ENCODE measurements at regions not wholly inside any gene's neighbourhood (a gene's known extent, or its start where the extent isn't known, plus 50 kb on each side); places are given as distances from the start of the nearest gene placed in this dataset.

DNA sequence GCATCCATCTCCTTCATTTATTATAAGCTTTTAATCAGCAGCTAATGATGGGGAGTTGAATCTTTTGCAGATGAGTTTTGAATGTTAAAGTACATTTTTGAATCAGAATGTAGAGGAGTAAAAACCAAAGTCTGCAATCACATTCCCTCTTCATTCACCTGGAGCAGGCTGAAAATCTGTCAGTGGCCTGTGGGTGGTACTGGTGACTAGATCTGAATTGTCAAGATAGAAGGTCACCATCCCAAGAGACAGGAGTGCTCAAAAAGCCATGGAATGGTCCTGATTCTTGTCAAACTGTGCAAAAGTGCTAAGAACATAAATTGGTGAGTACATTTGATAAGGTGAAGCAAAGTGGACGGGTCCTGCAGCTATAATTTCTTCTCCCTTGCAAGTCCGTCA is 881.3 kb upstream of the NR2F2 start:
- Histone ChIP-seq H3K9ac (ENCODE audit: low read depth, low read length) (no peak overlapping the region), H3K27me3 (ENCODE audit: control insufficient read depth, insufficient read depth, low read length) (no peaks in the 10 kb centered on the region), H3K4me1 (ENCODE audit: control insufficient read depth, insufficient read depth, low read length) (no peaks in the 10 kb centered on the region), H3K27ac (ENCODE audit: low read depth, low read length) (no peak overlapping the region), H3K4me3 (ENCODE audit: low read depth, low read length) (no peak overlapping the region), H3K36me3 (ENCODE audit: control insufficient read depth, insufficient read depth, low read length) (no peaks in the 10 kb centered on the region), H3K9me3 (ENCODE audit: control insufficient read depth, insufficient read depth, low read length) (no peaks in the 10 kb centered on the region)

DNA sequence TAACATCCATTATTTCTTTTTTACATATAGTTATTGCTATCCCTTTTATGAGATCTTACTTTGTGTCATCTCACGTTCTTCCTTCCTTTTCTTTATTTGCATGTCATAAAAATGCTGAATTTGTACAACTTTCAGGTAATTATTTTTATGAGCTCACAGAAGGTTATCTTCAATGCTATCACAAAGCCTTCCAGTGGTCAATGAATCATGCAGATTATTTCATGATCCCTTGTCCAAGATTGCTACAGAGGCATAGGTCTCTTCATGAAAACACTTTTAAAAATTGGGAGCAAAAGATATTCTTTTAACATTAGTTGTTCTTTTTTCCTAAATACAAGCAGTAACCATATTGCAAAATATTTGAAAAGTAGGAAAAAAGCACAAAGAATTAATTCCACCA is 880.1 kb upstream of the NR2F2 start:
- H3K4me1 ChIP-seq (ENCODE audit: control insufficient read depth, insufficient read depth, low read length), result no peaks in the 10 kb centered on the region
- no peaks in the 10 kb centered on the region for H3K27me3 ChIP-seq (ENCODE audit: control insufficient read depth, insufficient read depth, low read length)
- no peak overlapping the region for H3K9ac ChIP-seq (ENCODE audit: low read depth, low read length)
- no peaks in the 10 kb centered on the region for H3K36me3 ChIP-seq (ENCODE audit: control insufficient read depth, insufficient read depth, low read length)
- H3K27ac ChIP-seq (ENCODE audit: low read depth, low read length), result no peak overlapping the region
- no peaks in the 10 kb centered on the region for H3K9me3 ChIP-seq (ENCODE audit: control insufficient read depth, insufficient read depth, low read length)
- no peak overlapping the region for H3K4me3 ChIP-seq (ENCODE audit: low read depth, low read length)

DNA sequence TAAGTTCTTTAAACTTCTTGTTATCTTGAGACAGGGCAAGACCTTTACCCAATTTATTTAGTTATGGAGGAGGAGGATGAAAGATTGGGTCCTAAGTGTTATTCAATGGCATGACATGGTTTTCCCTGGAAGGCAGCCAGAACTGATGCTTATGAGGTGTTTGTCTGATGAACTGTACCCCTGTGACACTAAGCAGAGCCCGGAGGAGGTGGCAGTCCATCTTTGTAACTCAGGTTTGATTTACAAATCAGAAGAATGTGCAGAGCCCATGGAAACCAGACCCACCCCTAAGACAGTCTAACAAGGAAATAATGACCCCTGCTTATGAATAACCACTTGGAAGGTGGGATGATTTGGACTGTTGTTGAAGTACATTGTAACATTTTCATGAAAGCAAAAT is 878.6 kb upstream of the NR2F2 start:
- Histone ChIP-seq H3K9ac (ENCODE audit: low read depth, low read length) (no peak overlapping the region), H3K36me3 (ENCODE audit: control insufficient read depth, insufficient read depth, low read length) (no peaks in the 10 kb centered on the region), H3K27me3 (ENCODE audit: control insufficient read depth, insufficient read depth, low read length) (no peaks in the 10 kb centered on the region), H3K4me3 (ENCODE audit: low read depth, low read length) (no peak overlapping the region), H3K4me1 (ENCODE audit: control insufficient read depth, insufficient read depth, low read length) (no peaks in the 10 kb centered on the region; the same call in 1 of the 2 replicates), H3K27ac (ENCODE audit: low read depth, low read length) (no peak overlapping the region), H3K9me3 (ENCODE audit: control insufficient read depth, insufficient read depth, low read length) (no peaks in the 10 kb centered on the region)

DNA sequence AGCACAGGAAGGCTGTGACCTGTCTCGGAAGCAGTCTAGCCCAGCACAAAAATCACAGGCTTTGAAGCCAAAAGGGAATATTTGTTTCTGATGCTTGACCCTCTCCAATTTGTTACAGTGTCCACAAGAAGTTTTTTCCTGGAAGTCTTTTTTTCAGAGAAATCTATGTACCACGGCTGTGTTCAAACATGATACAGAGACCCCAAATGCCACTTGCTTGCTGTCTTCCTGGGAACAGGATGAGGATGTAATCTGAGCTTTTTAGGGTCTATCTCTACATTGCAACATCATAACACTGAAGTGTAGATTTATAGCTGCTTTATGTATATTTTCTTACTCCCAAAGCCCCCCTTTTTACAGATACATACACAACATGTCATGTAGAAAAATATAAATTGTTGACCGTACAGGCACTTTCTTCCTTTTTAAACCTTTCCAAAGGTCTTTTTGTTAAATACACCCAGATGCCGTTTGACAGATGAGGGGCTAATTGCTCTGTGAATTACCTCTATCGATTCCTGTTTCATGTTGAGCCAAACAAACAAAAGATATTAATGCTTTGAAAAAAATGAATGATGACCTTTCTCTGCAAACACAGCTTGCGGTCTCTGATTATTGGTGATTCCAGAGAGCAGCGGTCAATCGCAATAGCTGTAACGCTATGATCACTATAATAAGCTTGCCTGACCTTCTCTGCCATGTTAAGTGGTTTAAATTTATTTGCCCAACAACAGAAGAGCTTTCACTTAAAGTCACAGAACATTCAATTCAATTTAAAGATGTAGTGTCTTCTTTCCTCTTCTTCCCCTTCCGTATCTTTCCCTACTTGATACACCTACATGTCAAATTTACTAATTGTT is 875.9 kb upstream of the NR2F2 start:
- Histone ChIP-seq H3K27ac (ENCODE audit: low read depth, low read length) (no peak overlapping the region), H3K9me3 (ENCODE audit: control insufficient read depth, insufficient read depth, low read length) (no peaks in the 10 kb centered on the region), H3K9ac (ENCODE audit: low read depth, low read length) (no peak overlapping the region), H3K27me3 (ENCODE audit: control insufficient read depth, insufficient read depth, low read length) (no peaks in the 10 kb centered on the region), H3K36me3 (ENCODE audit: control insufficient read depth, insufficient read depth, low read length) (no peaks in the 10 kb centered on the region), H3K4me3 (ENCODE audit: low read depth, low read length) (no peak overlapping the region), H3K4me1 (ENCODE audit: control insufficient read depth, insufficient read depth, low read length) (no peaks in the 10 kb centered on the region; the same call in 1 of the 2 replicates)

DNA sequence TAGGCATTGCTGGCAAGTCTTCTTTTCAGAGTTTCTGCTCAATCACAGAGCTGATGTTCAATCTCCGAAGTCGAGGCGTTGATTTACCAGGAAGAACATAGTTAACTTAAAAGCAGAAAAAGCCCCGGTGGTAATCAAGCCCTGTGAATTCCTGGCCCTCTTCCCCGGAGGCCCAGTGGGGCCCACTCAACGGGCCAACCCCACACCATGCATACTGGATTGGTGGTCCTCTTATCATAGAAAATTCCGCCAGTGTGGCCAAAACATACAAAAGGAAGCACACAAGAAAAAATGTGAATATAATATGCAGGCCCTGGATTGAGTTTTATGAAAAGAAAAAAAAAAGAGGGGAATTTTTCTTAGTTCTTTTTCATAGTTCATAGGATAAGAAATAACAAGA is 873.0 kb upstream of the NR2F2 start:
- H3K9me3 ChIP-seq (ENCODE audit: control insufficient read depth, insufficient read depth, low read length), result no peaks in the 10 kb centered on the region
- no peaks in the 10 kb centered on the region for H3K27me3 ChIP-seq (ENCODE audit: control insufficient read depth, insufficient read depth, low read length)
- H3K4me1 ChIP-seq (ENCODE audit: control insufficient read depth, insufficient read depth, low read length), result no peaks in the 10 kb centered on the region; the same call in 1 of the 2 replicates
- no peak overlapping the region for H3K4me3 ChIP-seq (ENCODE audit: low read depth, low read length)
- H3K27ac ChIP-seq (ENCODE audit: low read depth, low read length), result no peak overlapping the region
- no peaks in the 10 kb centered on the region for H3K36me3 ChIP-seq (ENCODE audit: control insufficient read depth, insufficient read depth, low read length)
- no peak overlapping the region for H3K9ac ChIP-seq (ENCODE audit: low read depth, low read length)

DNA sequence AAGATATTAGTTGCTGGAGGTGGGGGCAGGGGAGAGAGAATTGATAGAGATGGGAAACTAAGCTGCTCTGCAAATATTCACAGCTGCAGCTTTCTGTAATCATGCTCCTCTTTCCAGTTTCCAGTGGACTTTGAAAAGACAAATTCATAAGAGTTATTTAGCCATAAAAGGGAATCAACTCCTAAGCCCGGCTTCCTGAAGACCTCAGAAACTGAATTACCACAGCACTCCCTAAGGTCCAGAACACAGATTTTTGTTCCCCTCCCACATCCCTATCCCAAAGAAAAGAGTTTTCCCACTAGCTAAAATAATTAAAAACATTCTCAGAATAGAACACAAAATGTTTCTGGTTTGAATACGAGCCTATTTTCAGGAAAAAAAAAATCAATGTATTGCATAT is 871.8 kb upstream of the NR2F2 start:
- no peaks in the 10 kb centered on the region for H3K27me3 ChIP-seq (ENCODE audit: control insufficient read depth, insufficient read depth, low read length)
- H3K9me3 ChIP-seq (ENCODE audit: control insufficient read depth, insufficient read depth, low read length), result no peaks in the 10 kb centered on the region
- no peak overlapping the region for H3K9ac ChIP-seq (ENCODE audit: low read depth, low read length)
- H3K4me1 ChIP-seq (ENCODE audit: control insufficient read depth, insufficient read depth, low read length), result no peaks in the 10 kb centered on the region; the same call in 1 of the 2 replicates
- no peak overlapping the region for H3K4me3 ChIP-seq (ENCODE audit: low read depth, low read length)
- no peaks in the 10 kb centered on the region for H3K36me3 ChIP-seq (ENCODE audit: control insufficient read depth, insufficient read depth, low read length)
- no peak overlapping the region for H3K27ac ChIP-seq (ENCODE audit: low read depth, low read length)

DNA sequence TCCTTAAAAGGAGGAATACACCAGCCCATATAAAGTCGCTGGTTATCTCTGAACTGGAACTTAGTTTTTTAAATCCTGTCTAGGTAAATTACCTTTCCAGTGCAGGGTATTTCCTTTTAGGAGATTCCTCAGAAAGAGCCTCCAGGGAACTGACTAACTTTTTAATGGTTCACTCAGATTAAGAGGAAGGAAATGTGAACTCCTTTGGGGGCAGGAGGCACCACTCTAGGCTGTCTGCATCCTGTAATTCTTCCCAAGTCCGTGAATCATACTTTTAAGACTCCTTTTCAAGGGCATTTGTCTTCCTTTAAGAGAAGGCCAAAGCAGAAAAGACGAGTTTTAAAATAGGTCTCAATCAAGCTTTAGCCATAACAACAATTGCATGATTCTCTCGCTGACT is 871.2 kb upstream of the NR2F2 start:
- no peaks in the 10 kb centered on the region for H3K9me3 ChIP-seq (ENCODE audit: control insufficient read depth, insufficient read depth, low read length)
- H3K4me3 ChIP-seq (ENCODE audit: low read depth, low read length), result no peak overlapping the region
- no peaks in the 10 kb centered on the region for H3K36me3 ChIP-seq (ENCODE audit: control insufficient read depth, insufficient read depth, low read length)
- H3K4me1 ChIP-seq (ENCODE audit: control insufficient read depth, insufficient read depth, low read length), result no peaks in the 10 kb centered on the region; the same call in 1 of the 2 replicates
- H3K9ac ChIP-seq (ENCODE audit: low read depth, low read length), result no peak overlapping the region
- no peak overlapping the region for H3K27ac ChIP-seq (ENCODE audit: low read depth, low read length)
- no peaks in the 10 kb centered on the region for H3K27me3 ChIP-seq (ENCODE audit: control insufficient read depth, insufficient read depth, low read length)

DNA sequence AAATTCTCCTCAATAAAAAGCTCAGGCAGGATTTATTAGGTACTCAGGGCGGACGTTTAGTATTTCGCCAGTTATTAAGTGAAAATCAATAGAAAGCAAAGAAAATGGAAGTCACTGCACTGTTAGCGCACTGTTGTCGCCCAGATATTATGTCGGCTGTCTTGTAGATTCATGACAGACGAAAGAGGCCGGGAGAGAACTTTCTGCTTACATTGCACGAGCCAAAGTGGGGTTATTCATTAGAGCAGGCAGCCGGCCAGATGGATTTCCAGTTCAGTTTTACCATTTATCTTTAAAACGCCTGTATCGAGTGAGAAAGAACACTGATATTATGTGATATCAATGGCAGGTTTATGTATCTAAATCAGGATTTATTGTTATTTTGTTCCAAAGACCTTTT is 866.0 kb upstream of the NR2F2 start:
- Histone ChIP-seq H3K27ac (ENCODE audit: low read depth, low read length) (no peak overlapping the region), H3K4me3 (ENCODE audit: low read depth, low read length) (no peak overlapping the region), H3K4me1 (ENCODE audit: control insufficient read depth, insufficient read depth, low read length) (no peaks in the 10 kb centered on the region), H3K9me3 (ENCODE audit: control insufficient read depth, insufficient read depth, low read length) (no peaks in the 10 kb centered on the region), H3K36me3 (ENCODE audit: control insufficient read depth, insufficient read depth, low read length) (no peaks in the 10 kb centered on the region), H3K9ac (ENCODE audit: low read depth, low read length) (no peak overlapping the region), H3K27me3 (ENCODE audit: control insufficient read depth, insufficient read depth, low read length) (no peaks in the 10 kb centered on the region)

DNA sequence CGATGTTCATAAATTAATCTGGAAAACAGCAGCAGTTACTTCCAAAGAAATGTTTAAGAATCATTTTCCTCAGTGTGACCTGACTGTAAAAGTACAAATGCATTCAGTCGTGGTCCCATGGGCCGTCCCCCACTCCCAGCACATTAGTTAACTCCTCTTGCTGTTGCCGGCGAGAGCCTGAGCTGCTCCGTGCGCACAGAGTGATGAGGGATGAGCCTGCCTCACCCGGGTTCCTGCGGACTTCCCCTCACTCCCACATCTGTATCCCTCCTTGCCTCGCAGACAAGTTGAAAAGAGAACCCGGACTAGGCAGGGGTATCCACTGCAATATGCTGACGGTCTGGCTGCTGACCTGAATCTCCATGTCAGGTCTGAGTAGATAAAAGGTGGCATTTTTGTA is 861.7 kb upstream of the NR2F2 start:
- Histone ChIP-seq H3K27me3 (ENCODE audit: control insufficient read depth, insufficient read depth, low read length) (no peaks in the 10 kb centered on the region), H3K36me3 (ENCODE audit: control insufficient read depth, insufficient read depth, low read length) (no peaks in the 10 kb centered on the region), H3K4me1 (ENCODE audit: control insufficient read depth, insufficient read depth, low read length) (no peaks in the 10 kb centered on the region), H3K27ac (ENCODE audit: low read depth, low read length) (no peak overlapping the region), H3K9me3 (ENCODE audit: control insufficient read depth, insufficient read depth, low read length) (no peaks in the 10 kb centered on the region), H3K4me3 (ENCODE audit: low read depth, low read length) (no peak overlapping the region), H3K9ac (ENCODE audit: low read depth, low read length) (no peak overlapping the region)

DNA sequence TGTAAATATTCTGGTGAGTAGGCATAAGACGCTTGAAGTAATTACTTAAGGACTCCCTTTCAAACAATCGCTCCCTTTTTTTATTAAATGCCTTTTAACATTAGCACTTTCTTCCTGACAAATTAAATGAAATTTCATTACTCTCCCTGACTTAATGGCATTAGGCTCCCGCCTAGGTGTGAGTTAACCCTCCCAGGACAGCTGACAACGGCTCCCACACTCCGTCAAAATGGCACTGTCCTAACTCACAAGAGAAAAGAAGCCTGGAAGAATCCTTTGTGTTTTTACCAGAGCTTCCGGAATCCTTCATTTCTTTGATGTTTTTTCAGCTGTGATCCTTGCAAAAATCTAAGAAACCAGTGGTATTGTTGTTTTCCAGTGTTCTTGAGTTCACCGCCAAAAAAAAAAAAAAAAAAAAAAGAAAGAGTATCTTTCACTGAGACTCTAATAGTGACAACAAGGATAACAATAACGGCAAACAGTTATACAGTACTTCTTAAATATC is 861.0 kb upstream of the NR2F2 start:
- H3K27ac ChIP-seq (ENCODE audit: low read depth, low read length), result no peak overlapping the region
- H3K9me3 ChIP-seq (ENCODE audit: control insufficient read depth, insufficient read depth, low read length), result no peaks in the 10 kb centered on the region
- no peaks in the 10 kb centered on the region for H3K4me1 ChIP-seq (ENCODE audit: control insufficient read depth, insufficient read depth, low read length)
- no peaks in the 10 kb centered on the region for H3K27me3 ChIP-seq (ENCODE audit: control insufficient read depth, insufficient read depth, low read length)
- no peaks in the 10 kb centered on the region for H3K36me3 ChIP-seq (ENCODE audit: control insufficient read depth, insufficient read depth, low read length)
- H3K4me3 ChIP-seq (ENCODE audit: low read depth, low read length), result no peak overlapping the region
- no peak overlapping the region for H3K9ac ChIP-seq (ENCODE audit: low read depth, low read length)

DNA sequence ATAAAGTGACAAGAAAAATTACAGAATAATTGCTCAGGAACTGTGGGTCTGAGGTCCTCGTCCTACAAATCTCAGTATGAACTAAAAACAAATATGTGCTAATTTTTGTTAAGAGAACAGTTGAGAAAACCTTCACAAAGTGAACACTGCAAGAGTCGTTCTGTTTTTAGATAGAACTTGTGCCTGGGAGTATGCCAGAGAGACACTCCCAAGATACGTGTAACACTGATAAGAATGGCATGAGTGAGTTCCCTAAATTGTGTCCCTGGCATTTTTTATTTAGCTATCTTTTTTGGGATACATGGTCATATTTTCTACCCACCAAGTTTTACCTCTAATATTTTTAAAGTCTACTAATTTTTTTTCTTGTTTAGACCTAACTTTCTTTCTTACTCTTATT is 860.0 kb upstream of the NR2F2 start:
- Histone ChIP-seq H3K4me1 (ENCODE audit: control insufficient read depth, insufficient read depth, low read length) (no peaks in the 10 kb centered on the region), H3K27me3 (ENCODE audit: control insufficient read depth, insufficient read depth, low read length) (no peaks in the 10 kb centered on the region), H3K9ac (ENCODE audit: low read depth, low read length) (no peak overlapping the region), H3K4me3 (ENCODE audit: low read depth, low read length) (no peak overlapping the region), H3K9me3 (ENCODE audit: control insufficient read depth, insufficient read depth, low read length) (no peaks in the 10 kb centered on the region), H3K27ac (ENCODE audit: low read depth, low read length) (no peak overlapping the region), H3K36me3 (ENCODE audit: control insufficient read depth, insufficient read depth, low read length) (no peaks in the 10 kb centered on the region)
